ENCODE measurements at regions not wholly inside any gene's neighbourhood (a gene's known extent, or its start where the extent isn't known, plus 50 kb on each side); places are given as distances from the start of the nearest gene placed in this dataset.

DNA sequence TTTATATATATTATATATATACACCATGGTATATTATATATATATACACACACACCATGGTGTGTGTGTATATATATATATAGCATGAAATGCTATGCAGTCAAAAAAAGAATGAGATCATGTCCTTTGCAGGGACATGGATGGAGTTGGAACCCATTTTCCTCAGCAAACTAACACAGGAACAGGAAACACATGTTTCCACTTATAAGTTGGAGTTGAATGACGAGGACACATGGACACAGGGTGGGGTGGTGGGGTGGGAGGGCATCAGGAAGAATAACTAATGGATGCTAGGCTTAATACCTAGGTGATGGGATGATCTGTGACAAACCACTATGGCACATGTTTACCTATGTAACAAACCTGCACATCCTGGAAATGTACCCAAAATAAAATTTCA, 293.6 kb upstream of the NDST3 start:
- no peak for TF ChIP-seq POLR2AphosphoS5 (IDR thresholded peaks at IDR 0.05)
- TF ChIP-seq, protein P1, sequence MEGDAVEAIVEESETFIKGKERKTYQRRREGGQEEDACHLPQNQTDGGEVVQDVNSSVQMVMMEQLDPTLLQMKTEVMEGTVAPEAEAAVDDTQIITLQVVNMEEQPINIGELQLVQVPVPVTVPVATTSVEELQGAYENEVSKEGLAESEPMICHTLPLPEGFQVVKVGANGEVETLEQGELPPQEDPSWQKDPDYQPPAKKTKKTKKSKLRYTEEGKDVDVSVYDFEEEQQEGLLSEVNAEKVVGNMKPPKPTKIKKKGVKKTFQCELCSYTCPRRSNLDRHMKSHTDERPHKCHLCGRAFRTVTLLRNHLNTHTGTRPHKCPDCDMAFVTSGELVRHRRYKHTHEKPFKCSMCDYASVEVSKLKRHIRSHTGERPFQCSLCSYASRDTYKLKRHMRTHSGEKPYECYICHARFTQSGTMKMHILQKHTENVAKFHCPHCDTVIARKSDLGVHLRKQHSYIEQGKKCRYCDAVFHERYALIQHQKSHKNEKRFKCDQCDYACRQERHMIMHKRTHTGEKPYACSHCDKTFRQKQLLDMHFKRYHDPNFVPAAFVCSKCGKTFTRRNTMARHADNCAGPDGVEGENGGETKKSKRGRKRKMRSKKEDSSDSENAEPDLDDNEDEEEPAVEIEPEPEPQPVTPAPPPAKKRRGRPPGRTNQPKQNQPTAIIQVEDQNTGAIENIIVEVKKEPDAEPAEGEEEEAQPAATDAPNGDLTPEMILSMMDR (IDR thresholded peaks at IDR 0.05; ENCODE audit: poor library complexity, severe bottlenecking): no peak
- TF ChIP-seq TAF1 (IDR thresholded peaks at IDR 0.05; ENCODE audit: low read depth): no peak
